GM12878 (cell line): ENCODE measurements at regions not wholly inside any gene's neighbourhood (a gene's known extent, or its start where the extent isn't known, plus 50 kb on each side); places are given as distances from the start of the nearest gene placed in this dataset.
A peak's percentile ranks its signal among the peaks of the same experiment; 100 is the strongest.

Experiments used
- ASH2L ChIP-seq: fragments of 300-600, 200-600 bp; sonication (generic); IDR thresholded peaks from 2 replicates; pipeline ENCODE4 v1.6.1; 2017; ENCODE audit warnings: low read depth, mild to moderate bottlenecking, borderline replicate concordance
- BRCA1 ChIP-seq: IDR thresholded peaks from 2 replicates; pipeline ENCODE4 v1.6.1; 2011; ENCODE audit warnings: low read depth, low read length, improper control_type of control experiment
- CHD1 ChIP-seq: IDR thresholded peaks from 2 replicates; pipeline ENCODE4 v1.6.1; 2012; ENCODE audit warnings: low read depth, low read length, improper control_type of control experiment
- DPF2 ChIP-seq: fragments of 450-650 bp; IDR thresholded peaks from 2 replicates; pipeline ENCODE4 v1.6.1; 2017; ENCODE audit warnings: mild to moderate bottlenecking
- GABPA ChIP-seq: IDR thresholded peaks from 2 replicates; pipeline ENCODE4 v1.6.1; 2014; ENCODE audit warnings: antibody characterized with exemption, low read depth, mild to moderate bottlenecking, inconsistent platforms
- HDGF ChIP-seq: fragments of 450-650 bp; IDR thresholded peaks from 2 replicates; pipeline ENCODE4 v1.6.1; 2016; ENCODE audit warnings: antibody characterized with exemption
- KLF5 ChIP-seq: fragments of 450-650 bp; IDR thresholded peaks from 2 replicates; pipeline ENCODE4 v1.6.1; 2014; ENCODE audit warnings: mild to moderate bottlenecking; ENCODE audit not compliant: partially characterized antibody
- MXI1 ChIP-seq: fragments of 150-350 bp; IDR thresholded peaks from 2 replicates; pipeline ENCODE4 v1.6.1; 2011; ENCODE audit warnings: low read depth, mild to moderate bottlenecking, inconsistent platforms, low read length, improper control_type of control experiment
- REST ChIP-seq: IDR thresholded peaks from 2 replicates; pipeline ENCODE4 v1.6.1; 2012; ENCODE audit warnings: mild to moderate bottlenecking, low read depth, low read length
- SREBF2 ChIP-seq: IDR thresholded peaks from 2 replicates; pipeline ENCODE4 v1.6.1; 2012; ENCODE audit warnings: mild to moderate bottlenecking, low read length
- TBL1XR1 ChIP-seq: IDR thresholded peaks from 2 replicates; pipeline ENCODE4 v1.6.1; 2012; ENCODE audit warnings: low read depth, low read length, improper control_type of control experiment
- WRNIP1 ChIP-seq: IDR thresholded peaks from 2 replicates; pipeline ENCODE4 v1.6.1; 2011; ENCODE audit warnings: low read depth, low read length, improper control_type of control experiment, borderline replicate concordance
- ZBTB40 ChIP-seq: fragments of 450-650 bp; IDR thresholded peaks from 2 replicates; pipeline ENCODE4 v1.6.1; 2016; ENCODE audit warnings: mild to moderate bottlenecking, moderate library complexity, borderline replicate concordance
- ZNF687 ChIP-seq: fragments of 450-650 bp; IDR thresholded peaks from 2 replicates; pipeline ENCODE4 v1.6.1; 2017; ENCODE audit warnings: mild to moderate bottlenecking, moderate library complexity
- TF ChIP-seq, protein P1 (sequence below), 3 experiments: IDR thresholded peaks in 2 of 3; conservative IDR thresholded peaks in 1 of 3; 2 replicates each; pipeline ENCODE4 v1.5.1; 2011; ENCODE audit warnings: low read depth in 3 of 3, low read length in 3 of 3, mild to moderate bottlenecking in 3 of 3, control low read depth in 2 of 3, moderate library complexity in 2 of 3, inconsistent platforms in 1 of 3, mixed read lengths in 1 of 3; ENCODE audit not compliant: control insufficient read depth in 2 of 3, insufficient read depth in 1 of 3; ENCODE audit errors: extremely low read depth in 1 of 3

GRCh38 chr14:71320734-71321573 is 413.7 kb downstream of the PCNX1 start (continued):
- TF ChIP-seq BRCA1 (no peak), DPF2 (peak; percentile 77), ZBTB40 (no peak), WRNIP1 (no peak), KLF5 (no peak), ASH2L (peak; percentile 93), ZNF687 (peak; percentile 43; the same call in 1 of the 2 replicates), CHD1 (no peak; the same call in 1 of the 2 replicates), SREBF2 (no peak), MXI1 (no peak; the same call in 1 of the 2 replicates), GABPA (no peak), TBL1XR1 (peak; percentile 54; the same call in 1 of the 2 replicates), HDGF (no peak), REST (no peak)
- TF ChIP-seq, protein P1, sequence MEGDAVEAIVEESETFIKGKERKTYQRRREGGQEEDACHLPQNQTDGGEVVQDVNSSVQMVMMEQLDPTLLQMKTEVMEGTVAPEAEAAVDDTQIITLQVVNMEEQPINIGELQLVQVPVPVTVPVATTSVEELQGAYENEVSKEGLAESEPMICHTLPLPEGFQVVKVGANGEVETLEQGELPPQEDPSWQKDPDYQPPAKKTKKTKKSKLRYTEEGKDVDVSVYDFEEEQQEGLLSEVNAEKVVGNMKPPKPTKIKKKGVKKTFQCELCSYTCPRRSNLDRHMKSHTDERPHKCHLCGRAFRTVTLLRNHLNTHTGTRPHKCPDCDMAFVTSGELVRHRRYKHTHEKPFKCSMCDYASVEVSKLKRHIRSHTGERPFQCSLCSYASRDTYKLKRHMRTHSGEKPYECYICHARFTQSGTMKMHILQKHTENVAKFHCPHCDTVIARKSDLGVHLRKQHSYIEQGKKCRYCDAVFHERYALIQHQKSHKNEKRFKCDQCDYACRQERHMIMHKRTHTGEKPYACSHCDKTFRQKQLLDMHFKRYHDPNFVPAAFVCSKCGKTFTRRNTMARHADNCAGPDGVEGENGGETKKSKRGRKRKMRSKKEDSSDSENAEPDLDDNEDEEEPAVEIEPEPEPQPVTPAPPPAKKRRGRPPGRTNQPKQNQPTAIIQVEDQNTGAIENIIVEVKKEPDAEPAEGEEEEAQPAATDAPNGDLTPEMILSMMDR (IDR thresholded peaks at IDR 0.05 in 2 of 3, conservative IDR thresholded peaks at IDR 0.05 in 1 of 3; ENCODE audit: control insufficient read depth in 2 of 3, extremely low read depth in 1 of 3, insufficient read depth in 1 of 3, low read depth in 3 of 3, low read length in 3 of 3) = no peak; a peak in 1 of 6 replicates
